K562 (cell line): ENCODE measurements at regions not wholly inside any gene's neighbourhood (a gene's known extent, or its start where the extent isn't known, plus 50 kb on each side); places are given as distances from the start of the nearest gene placed in this dataset.

Experiments
- E2F6 ChIP-seq, 2 experiments: IDR thresholded peaks; 2 replicates each; pipeline ENCODE4 v1.6.1; 2011; ENCODE audit warnings: borderline replicate concordance in 1 of 2, control low read depth in 1 of 2, low read depth in 1 of 2, low read length in 1 of 2, mild to moderate bottlenecking in 1 of 2, mixed read lengths in 1 of 2, moderate library complexity in 1 of 2; ENCODE audit not compliant: insufficient read depth in 1 of 2, insufficient read length in 1 of 2, poor library complexity in 1 of 2, severe bottlenecking in 1 of 2; ENCODE audit errors: extremely low read depth in 1 of 2
- TAF1 ChIP-seq: IDR thresholded peaks from 2 replicates; pipeline ENCODE4 v1.6.1; 2011; ENCODE audit warnings: mild to moderate bottlenecking, low read length, moderate library complexity; ENCODE audit not compliant: insufficient read depth, control insufficient read depth, severe bottlenecking; ENCODE audit errors: extremely low read depth
- TF ChIP-seq, protein P1 (sequence below): fragments of 450-650 bp; IDR thresholded peaks from 2 replicates; pipeline ENCODE4 v1.6.1; 2017; ENCODE audit warnings: antibody characterized with exemption, mild to moderate bottlenecking

DNA sequence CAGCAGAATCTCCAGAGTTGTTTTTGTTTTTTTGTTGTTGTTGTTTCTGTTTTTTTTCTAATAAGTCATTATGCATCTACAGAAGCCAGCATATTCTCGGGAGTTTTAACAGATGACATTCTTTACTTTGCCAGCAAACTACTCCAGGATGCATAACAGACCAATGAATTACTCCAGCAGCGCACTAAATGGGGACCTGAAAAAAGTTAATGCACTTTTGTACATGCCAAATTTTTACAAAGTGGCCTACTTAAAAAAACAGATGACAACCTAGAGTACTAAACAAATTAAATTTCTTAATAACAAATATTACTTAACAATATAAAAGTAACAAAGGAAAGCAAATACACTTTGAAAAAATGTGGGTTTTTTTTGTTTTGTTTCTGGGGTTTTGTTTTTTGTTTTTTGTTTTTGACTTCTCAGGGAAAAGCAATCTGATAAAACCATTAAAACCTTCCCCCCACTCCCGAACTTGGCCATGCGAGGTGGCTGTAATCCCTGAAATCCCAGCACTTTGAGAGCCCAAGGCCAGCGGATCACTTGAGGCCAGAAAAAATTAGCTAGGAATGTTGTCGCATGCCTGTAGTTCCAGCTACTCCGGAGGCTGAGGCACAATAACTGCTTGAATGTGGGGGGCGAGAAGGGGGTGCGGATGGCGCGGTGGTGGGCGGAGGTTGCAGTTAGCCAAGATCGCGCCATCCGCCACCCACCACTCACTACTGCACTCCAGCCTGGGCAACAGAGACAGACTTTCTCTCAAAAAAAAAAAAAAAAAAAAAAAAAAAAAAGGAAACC lies 352.4 kb downstream of the CETN3 start (continued):
- TF ChIP-seq, protein P1, sequence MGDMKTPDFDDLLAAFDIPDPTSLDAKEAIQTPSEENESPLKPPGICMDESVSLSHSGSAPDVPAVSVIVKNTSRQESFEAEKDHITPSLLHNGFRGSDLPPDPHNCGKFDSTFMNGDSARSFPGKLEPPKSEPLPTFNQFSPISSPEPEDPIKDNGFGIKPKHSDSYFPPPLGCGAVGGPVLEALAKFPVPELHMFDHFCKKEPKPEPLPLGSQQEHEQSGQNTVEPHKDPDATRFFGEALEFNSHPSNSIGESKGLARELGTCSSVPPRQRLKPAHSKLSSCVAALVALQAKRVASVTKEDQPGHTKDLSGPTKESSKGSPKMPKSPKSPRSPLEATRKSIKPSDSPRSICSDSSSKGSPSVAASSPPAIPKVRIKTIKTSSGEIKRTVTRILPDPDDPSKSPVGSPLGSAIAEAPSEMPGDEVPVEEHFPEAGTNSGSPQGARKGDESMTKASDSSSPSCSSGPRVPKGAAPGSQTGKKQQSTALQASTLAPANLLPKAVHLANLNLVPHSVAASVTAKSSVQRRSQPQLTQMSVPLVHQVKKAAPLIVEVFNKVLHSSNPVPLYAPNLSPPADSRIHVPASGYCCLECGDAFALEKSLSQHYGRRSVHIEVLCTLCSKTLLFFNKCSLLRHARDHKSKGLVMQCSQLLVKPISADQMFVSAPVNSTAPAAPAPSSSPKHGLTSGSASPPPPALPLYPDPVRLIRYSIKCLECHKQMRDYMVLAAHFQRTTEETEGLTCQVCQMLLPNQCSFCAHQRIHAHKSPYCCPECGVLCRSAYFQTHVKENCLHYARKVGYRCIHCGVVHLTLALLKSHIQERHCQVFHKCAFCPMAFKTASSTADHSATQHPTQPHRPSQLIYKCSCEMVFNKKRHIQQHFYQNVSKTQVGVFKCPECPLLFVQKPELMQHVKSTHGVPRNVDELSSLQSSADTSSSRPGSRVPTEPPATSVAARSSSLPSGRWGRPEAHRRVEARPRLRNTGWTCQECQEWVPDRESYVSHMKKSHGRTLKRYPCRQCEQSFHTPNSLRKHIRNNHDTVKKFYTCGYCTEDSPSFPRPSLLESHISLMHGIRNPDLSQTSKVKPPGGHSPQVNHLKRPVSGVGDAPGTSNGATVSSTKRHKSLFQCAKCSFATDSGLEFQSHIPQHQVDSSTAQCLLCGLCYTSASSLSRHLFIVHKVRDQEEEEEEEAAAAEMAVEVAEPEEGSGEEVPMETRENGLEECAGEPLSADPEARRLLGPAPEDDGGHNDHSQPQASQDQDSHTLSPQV, result no peak
- TF ChIP-seq TAF1 (no peak), E2F6 (IDR thresholded peaks at IDR 0.05; ENCODE audit: borderline replicate concordance in 1 of 2, extremely low read depth in 1 of 2, insufficient read depth in 1 of 2, insufficient read length in 1 of 2, low read depth in 1 of 2, low read length in 1 of 2, poor library complexity in 1 of 2, severe bottlenecking in 1 of 2) (no peak)
